ENCODE measurements at regions not wholly inside any gene's neighbourhood (a gene's known extent, or its start where the extent isn't known, plus 50 kb on each side); places are given as distances from the start of the nearest gene placed in this dataset.

DNA sequence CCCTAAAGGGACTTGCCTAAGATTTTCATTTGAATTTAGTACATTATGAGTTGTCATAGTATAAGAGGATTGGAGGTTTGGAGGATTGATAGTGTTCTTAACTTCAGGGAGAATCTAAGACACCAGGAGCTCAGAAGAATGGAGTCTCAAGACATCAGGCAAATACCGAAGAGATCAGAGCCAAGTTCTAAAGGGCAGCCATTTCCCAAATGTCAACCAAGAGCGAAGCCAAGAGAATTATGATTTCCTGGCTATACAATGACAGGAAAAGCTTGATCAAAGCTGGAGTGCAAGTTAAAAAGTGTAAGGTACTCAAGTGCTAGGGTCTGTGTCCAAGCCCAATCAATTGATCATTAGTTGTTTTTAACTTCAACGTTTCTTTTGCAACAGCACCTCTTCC, 283.0 kb upstream of the FN1 start:
- Histone ChIP-seq H3K79me2 (ENCODE audit: control insufficient read depth, insufficient read depth, low read length) (no peaks in the 10 kb centered on the region), H3K27ac (ENCODE audit: low read length in 2 of 2) (no peak overlapping the region), H3K4me2 (replicated peaks; ENCODE audit: low read depth, low read length, poor library complexity, severe bottlenecking) (no peak overlapping the region), H2AFZ (ENCODE audit: insufficient read depth, low read depth, low read length, poor library complexity, severe bottlenecking) (no peak overlapping the region), H3K27me3 (replicated peaks in 1 of 4; ENCODE audit: control extremely low read depth in 1 of 4, control insufficient read depth in 3 of 4, insufficient read depth in 4 of 4, low read length in 3 of 4) (no peaks in the 10 kb centered on the region), H3K4me3 (ENCODE audit: control extremely low read depth in 1 of 5, extremely low read depth in 1 of 5, insufficient read depth in 1 of 5, low read depth in 2 of 5, low read length in 4 of 5) (no peak overlapping the region), H3K36me3 (replicated peaks in 1 of 2; ENCODE audit: control extremely low read depth in 1 of 2, control insufficient read depth in 1 of 2, extremely low read depth in 1 of 2, insufficient read depth in 2 of 2, low read length in 1 of 2) (no peaks in the 10 kb centered on the region), H4K20me1 (ENCODE audit: control insufficient read depth, insufficient read depth, low read length, poor library complexity, severe bottlenecking) (no peaks in the 10 kb centered on the region), H3K9me3 (ENCODE audit: control extremely low read depth in 1 of 3, control insufficient read depth in 2 of 3, insufficient read depth in 1 of 3, low read length in 2 of 3) (no peaks in the 10 kb centered on the region), H3K4me1 (ENCODE audit: control insufficient read depth in 2 of 2, insufficient read depth in 2 of 2, low read length in 2 of 2) (no peaks in the 10 kb centered on the region), H3K9ac (ENCODE audit: low read length) (no peak overlapping the region)
- TF ChIP-seq EZH2 (IDR thresholded peaks at IDR 0.05; ENCODE audit: borderline replicate concordance, insufficient read depth, low read depth, low read length, poor library complexity, severe bottlenecking) (no peak), CTCF (IDR thresholded peaks at IDR 0.05) (no peak)
- POLR2A ChIA-PET = no interaction called here
- 67% methylated on average over 1 of the region's 3 CpGs for WGBS (ENCODE audit: insufficient coverage)
- DNase-seq = no peak
- ATAC-seq (ENCODE audit: low read depth) = no peak
- H3K4me1 Mint-ChIP-seq = no peaks in the 10 kb centered on the region
- intact Hi-C loops (cut with micrococcal nuclease) = no loop called here
- peaks cover 8% of the 10 kb centered on the region for H3K27me3 Mint-ChIP-seq
- no peaks in the 10 kb centered on the region for H3K9me3 Mint-ChIP-seq (ENCODE audit: insufficient read depth)
- no peak overlapping the region for H3K27ac Mint-ChIP-seq
- no peak overlapping the region for H3K4me3 Mint-ChIP-seq
- CTCF ChIA-PET = no interaction called here

DNA sequence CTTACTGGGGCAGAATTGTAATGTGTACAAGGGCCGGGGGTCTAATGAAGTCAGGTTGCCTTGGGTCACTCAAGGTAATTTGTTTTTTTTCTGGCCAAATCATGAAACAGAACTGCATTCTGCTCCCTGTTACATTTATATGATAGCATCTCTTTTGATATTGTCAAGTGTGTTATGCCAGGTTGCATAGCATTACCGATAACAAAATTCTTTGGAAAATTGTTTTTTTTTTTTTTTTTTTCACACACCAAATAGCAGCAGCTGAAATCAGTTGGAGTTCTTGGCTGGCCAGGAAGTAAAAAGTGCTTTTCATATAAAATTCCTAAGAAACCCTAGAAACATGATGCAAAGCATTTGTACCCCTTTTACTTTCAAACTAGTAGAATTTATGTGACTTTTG, 282.6 kb upstream of the FN1 start:
- Histone ChIP-seq H3K4me1 (ENCODE audit: control insufficient read depth in 2 of 2, insufficient read depth in 2 of 2, low read length in 2 of 2) (no peaks in the 10 kb centered on the region), H3K9me3 (ENCODE audit: control extremely low read depth in 1 of 3, control insufficient read depth in 2 of 3, insufficient read depth in 1 of 3, low read length in 2 of 3) (no peaks in the 10 kb centered on the region), H2AFZ (ENCODE audit: insufficient read depth, low read depth, low read length, poor library complexity, severe bottlenecking) (no peak overlapping the region), H3K4me3 (ENCODE audit: control extremely low read depth in 1 of 5, extremely low read depth in 1 of 5, insufficient read depth in 1 of 5, low read depth in 2 of 5, low read length in 4 of 5) (no peak overlapping the region), H3K79me2 (ENCODE audit: control insufficient read depth, insufficient read depth, low read length) (no peaks in the 10 kb centered on the region), H3K9ac (ENCODE audit: low read length) (no peak overlapping the region), H3K27ac (ENCODE audit: low read length in 2 of 2) (no peak overlapping the region), H4K20me1 (ENCODE audit: control insufficient read depth, insufficient read depth, low read length, poor library complexity, severe bottlenecking) (no peaks in the 10 kb centered on the region), H3K4me2 (replicated peaks; ENCODE audit: low read depth, low read length, poor library complexity, severe bottlenecking) (no peak overlapping the region), H3K27me3 (replicated peaks in 1 of 4; ENCODE audit: control extremely low read depth in 1 of 4, control insufficient read depth in 3 of 4, insufficient read depth in 4 of 4, low read length in 3 of 4) (no peaks in the 10 kb centered on the region), H3K36me3 (replicated peaks in 1 of 2; ENCODE audit: control extremely low read depth in 1 of 2, control insufficient read depth in 1 of 2, extremely low read depth in 1 of 2, insufficient read depth in 2 of 2, low read length in 1 of 2) (no peaks in the 10 kb centered on the region)
- Mint-ChIP-seq H3K4me1 (no peaks in the 10 kb centered on the region), H3K4me3 (no peak overlapping the region), H3K27ac (no peak overlapping the region), H3K9me3 (ENCODE audit: insufficient read depth) (no peaks in the 10 kb centered on the region), H3K27me3 (peaks cover 10% of the 10 kb centered on the region)
- intact Hi-C loops (cut with micrococcal nuclease) = no loop called here
- CTCF ChIA-PET = no interaction called here
- TF ChIP-seq EZH2 (IDR thresholded peaks at IDR 0.05; ENCODE audit: borderline replicate concordance, insufficient read depth, low read depth, low read length, poor library complexity, severe bottlenecking) (no peak), CTCF (IDR thresholded peaks at IDR 0.05) (no peak)
- DNase-seq (no peak), ATAC-seq (ENCODE audit: low read depth) (no peak)
- POLR2A ChIA-PET = no interaction called here
- no CpG with 5 or more reads among the region's 2 CpGs for WGBS (ENCODE audit: insufficient coverage)
